ENCODE measurements at regions not wholly inside any gene's neighbourhood (a gene's known extent, or its start where the extent isn't known, plus 50 kb on each side); places are given as distances from the start of the nearest gene placed in this dataset.

DNA sequence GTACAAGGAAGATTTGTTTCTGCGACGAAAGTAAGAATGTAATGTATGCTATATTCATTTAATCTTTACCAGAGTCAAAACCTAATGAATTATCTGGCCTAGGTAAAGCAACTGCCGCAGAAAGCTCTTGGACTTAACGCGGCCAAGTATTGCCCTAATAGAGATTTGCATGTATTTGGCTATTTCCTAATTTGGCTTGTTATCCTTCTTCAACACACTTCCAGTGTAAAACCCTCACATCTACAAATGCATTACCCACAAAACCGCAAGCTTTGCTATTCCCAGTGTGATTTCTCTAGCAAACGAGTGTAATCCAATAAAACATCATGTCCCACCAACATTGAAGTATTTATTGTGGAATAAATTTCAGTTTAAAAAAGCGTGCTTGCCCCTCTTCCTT, 123.8 kb upstream of the LMO4 start:
- Histone ChIP-seq H3K27me3 (no peaks in the 10 kb centered on the region), H3K4me1 (ENCODE audit: low read depth) (no peaks in the 10 kb centered on the region), H3K36me3 (no peaks in the 10 kb centered on the region), H3K4me3 (no peak overlapping the region), H3K27ac (no peak overlapping the region), H3K9me3 (ENCODE audit: low read depth) (no peaks in the 10 kb centered on the region)
- TF ChIP-seq, protein P1, sequence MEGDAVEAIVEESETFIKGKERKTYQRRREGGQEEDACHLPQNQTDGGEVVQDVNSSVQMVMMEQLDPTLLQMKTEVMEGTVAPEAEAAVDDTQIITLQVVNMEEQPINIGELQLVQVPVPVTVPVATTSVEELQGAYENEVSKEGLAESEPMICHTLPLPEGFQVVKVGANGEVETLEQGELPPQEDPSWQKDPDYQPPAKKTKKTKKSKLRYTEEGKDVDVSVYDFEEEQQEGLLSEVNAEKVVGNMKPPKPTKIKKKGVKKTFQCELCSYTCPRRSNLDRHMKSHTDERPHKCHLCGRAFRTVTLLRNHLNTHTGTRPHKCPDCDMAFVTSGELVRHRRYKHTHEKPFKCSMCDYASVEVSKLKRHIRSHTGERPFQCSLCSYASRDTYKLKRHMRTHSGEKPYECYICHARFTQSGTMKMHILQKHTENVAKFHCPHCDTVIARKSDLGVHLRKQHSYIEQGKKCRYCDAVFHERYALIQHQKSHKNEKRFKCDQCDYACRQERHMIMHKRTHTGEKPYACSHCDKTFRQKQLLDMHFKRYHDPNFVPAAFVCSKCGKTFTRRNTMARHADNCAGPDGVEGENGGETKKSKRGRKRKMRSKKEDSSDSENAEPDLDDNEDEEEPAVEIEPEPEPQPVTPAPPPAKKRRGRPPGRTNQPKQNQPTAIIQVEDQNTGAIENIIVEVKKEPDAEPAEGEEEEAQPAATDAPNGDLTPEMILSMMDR (IDR thresholded peaks at IDR 0.05; ENCODE audit: low read depth, low read length) = no peak
- no peak for DNase-seq (ENCODE audit: low read depth in 1 of 2, low spot score in 1 of 2)

DNA sequence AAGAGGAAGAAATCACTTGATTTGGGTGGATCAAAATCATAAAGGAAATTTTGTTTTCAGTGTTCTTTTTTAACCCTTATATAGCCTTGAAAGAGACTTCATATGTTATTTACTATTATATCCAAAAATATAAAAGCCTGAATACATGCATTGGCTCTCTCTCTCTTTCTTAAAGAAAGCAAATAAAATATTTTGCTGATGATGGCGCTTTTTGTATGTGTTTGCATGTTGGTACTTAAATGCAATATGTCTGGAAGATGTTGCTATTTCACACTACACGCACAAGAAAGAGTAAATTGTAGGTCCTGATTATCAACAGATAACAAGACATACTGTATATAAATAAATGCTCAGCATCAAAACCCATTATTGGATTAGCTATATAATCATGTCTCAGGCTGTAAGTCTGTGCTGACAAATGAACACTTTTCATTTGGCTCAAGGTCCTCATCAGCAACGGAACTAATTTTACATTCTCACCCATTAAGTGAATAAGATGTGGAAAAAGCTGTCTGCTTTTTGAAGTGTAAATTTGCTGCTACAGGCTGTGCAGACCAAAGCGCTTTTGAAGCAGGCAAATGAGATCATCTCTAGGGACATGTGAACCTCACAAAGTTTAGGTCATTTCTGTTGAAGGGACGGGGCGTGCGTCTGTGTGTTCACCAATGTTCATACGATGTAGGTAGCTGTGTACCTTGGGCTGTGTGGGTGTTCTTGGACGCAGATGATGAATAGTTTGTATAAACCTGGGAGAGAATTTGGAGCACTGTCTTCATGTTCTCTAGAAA, 122.4 kb upstream of the LMO4 start:
- H3K9me3 ChIP-seq (ENCODE audit: low read depth) = no peaks in the 10 kb centered on the region
- TF ChIP-seq, protein P1 (IDR thresholded peaks at IDR 0.05; ENCODE audit: low read depth, low read length) = no peak

DNA sequence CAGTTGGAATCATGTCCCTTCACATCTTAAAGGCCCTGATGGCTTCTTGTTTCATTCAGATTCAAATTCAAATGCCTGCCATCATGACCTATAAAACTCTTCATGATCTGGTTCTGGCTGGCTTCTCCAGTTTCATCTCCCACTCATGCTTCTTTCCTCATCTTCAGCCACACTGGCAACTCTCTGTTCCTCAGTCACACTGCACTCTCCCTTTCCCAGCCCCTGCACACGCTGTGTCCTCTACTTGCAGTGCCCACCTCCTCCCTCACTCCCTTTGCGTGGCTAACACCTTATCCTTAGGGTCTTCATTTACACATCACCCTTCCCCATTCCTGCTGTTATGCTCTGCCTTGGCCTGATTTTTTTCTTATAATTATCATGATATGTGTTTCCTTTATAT, 120.6 kb upstream of the LMO4 start:
- Histone ChIP-seq H3K4me3 (no peak overlapping the region), H3K9me3 (ENCODE audit: low read depth) (no peaks in the 10 kb centered on the region), H3K27me3 (no peaks in the 10 kb centered on the region), H3K4me1 (ENCODE audit: low read depth) (no peaks in the 10 kb centered on the region), H3K27ac (no peak overlapping the region), H3K36me3 (no peaks in the 10 kb centered on the region)
- DNase-seq (ENCODE audit: low read depth in 1 of 2, low spot score in 1 of 2) = no peak
- TF ChIP-seq, protein P1 (IDR thresholded peaks at IDR 0.05; ENCODE audit: low read depth, low read length) = no peak

More for the DNA sequence above, 122.4 kb upstream of the LMO4 start:
- no peak for DNase-seq (ENCODE audit: low read depth in 1 of 2, low spot score in 1 of 2)
- Histone ChIP-seq H3K27me3 (no peaks in the 10 kb centered on the region), H3K4me3 (no peak overlapping the region), H3K4me1 (ENCODE audit: low read depth) (no peaks in the 10 kb centered on the region), H3K27ac (no peak overlapping the region), H3K36me3 (no peaks in the 10 kb centered on the region)

DNA sequence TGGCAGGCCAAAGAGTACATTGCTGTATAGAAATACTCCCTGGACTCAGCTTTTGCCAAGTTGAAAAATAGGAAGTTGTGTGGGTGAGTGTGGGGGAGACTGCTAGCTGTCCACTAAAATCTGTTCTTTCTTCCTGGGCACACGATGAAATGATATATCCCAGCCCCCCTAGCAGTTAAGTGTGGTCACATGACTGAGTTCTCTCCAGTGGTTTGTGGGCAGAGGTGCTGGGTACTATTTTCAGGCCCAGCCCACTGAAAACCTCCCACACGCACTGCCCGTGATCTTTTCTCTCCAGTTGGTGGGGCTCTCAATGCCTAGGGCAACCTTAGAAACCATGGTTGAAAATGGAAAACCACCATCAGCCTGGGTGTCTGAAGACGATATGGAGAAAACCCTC, 119.7 kb upstream of the LMO4 start:
- Histone ChIP-seq H3K4me1 (ENCODE audit: low read depth) (no peaks in the 10 kb centered on the region), H3K27me3 (no peaks in the 10 kb centered on the region), H3K27ac (no peak overlapping the region), H3K9me3 (ENCODE audit: low read depth) (no peaks in the 10 kb centered on the region), H3K4me3 (no peak overlapping the region), H3K36me3 (no peaks in the 10 kb centered on the region)
- DNase-seq (ENCODE audit: low read depth in 1 of 2, low spot score in 1 of 2) = peak in 1 of 2 donors; percentile 11
- TF ChIP-seq, protein P1 (IDR thresholded peaks at IDR 0.05; ENCODE audit: low read depth, low read length) = no peak

DNA sequence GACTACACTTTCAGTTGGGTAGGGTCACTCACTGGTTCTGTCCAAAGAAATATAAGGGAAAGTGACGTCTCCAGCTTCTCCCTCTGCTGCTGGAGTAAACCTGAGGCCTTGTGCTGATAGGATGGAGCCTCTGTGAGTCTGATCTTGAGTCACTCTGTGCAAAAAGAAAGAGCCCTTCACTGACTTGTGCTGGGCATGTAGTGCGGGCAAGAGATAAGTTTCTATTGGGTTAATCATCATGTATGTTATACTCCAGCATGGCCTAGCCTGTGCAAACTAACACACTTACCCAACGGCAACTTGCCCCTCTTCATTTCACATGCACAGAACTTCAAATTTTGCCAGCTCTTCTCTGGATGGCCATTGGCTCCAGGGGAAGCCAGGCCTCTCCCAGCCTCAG, 118.5 kb upstream of the LMO4 start:
- H3K36me3 ChIP-seq = no peaks in the 10 kb centered on the region
- TF ChIP-seq, protein P1 (IDR thresholded peaks at IDR 0.05; ENCODE audit: low read depth, low read length) = no peak
- no peaks in the 10 kb centered on the region for H3K27me3 ChIP-seq
- H3K27ac ChIP-seq = no peak overlapping the region
- H3K9me3 ChIP-seq (ENCODE audit: low read depth) = no peaks in the 10 kb centered on the region
- H3K4me3 ChIP-seq = no peak overlapping the region
- no peak for DNase-seq (ENCODE audit: low read depth in 1 of 2, low spot score in 1 of 2)
- no peaks in the 10 kb centered on the region for H3K4me1 ChIP-seq (ENCODE audit: low read depth)

Data from cardiac muscle cell (in vitro differentiated cells and primary cell).